Heart left ventricle (tissue), 16 donors: ENCODE measurements at regions not wholly inside any gene's neighbourhood (a gene's known extent, or its start where the extent isn't known, plus 50 kb on each side); places are given as distances from the start of the nearest gene placed in this dataset.

Experiments
- ATAC-seq, 4 donors: fragments of 200-7000 bp; cut with Tn5 transposase; one replicate each; pipeline ENCODE4 v1.9.1; 2020 to 2022; ENCODE audit warnings: moderate library complexity in 4 of 4, mild to moderate bottlenecking in 3 of 4, moderate number of reproducible peaks in 1 of 4
- DNase-seq, 5 donors: peaks; one replicate each; pipeline ENCODE4 v3.0.0-alpha.2; 2020
- H3K27ac ChIP-seq, 12 donors: fragments of 200-600 bp; sonication (generic) in 4 of 12; one replicate each; pipeline versions ENCODE4 v1.5.0 to v1.8.0; 2016 to 2022; ENCODE audit warnings: mild to moderate bottlenecking in 2 of 12
- H3K27me3 ChIP-seq, 9 donors: fragments of 200-600 bp; sonication (generic) in 2 of 9; one replicate each; pipeline versions ENCODE4 v1.5.1 to v1.8.0; 2016 to 2022; ENCODE audit warnings: mild to moderate bottlenecking in 3 of 9
- H3K36me3 ChIP-seq, 9 donors: fragments of 200-600 bp; sonication (generic) in 2 of 9; one replicate each; pipeline versions ENCODE4 v1.5.0 to v1.8.0; 2018 to 2022; ENCODE audit warnings: mild to moderate bottlenecking in 2 of 9
- H3K4me1 ChIP-seq, 12 donors: fragments of 200-600 bp; sonication (generic) in 4 of 12; one replicate each; pipeline versions ENCODE4 v1.5.0 to v1.8.0; 2016 to 2022; ENCODE audit warnings: mild to moderate bottlenecking in 3 of 12
- H3K4me3 ChIP-seq, 12 donors: fragments of 200-600 bp; sonication (generic) in 4 of 12; one replicate each; pipeline versions ENCODE4 v1.5.0 to v1.8.0; 2017 to 2022; ENCODE audit warnings: mild to moderate bottlenecking in 9 of 12, moderate library complexity in 4 of 12
- H3K9me3 ChIP-seq, 12 donors: fragments of 200-600 bp; sonication (generic) in 4 of 12; one replicate each; pipeline versions ENCODE4 v1.5.0 to v1.8.0; 2016 to 2022; ENCODE audit warnings: mild to moderate bottlenecking in 1 of 12
- POLR2A ChIP-seq, 2 donors: fragments of 450-650 bp; IDR thresholded peaks; one replicate each; pipeline ENCODE4 v1.6.1; 2017; ENCODE audit warnings: antibody characterized with exemption in 2 of 2, mild to moderate bottlenecking in 2 of 2, moderate library complexity in 2 of 2
- WGBS, 4 donors: extraction: QIAGEN DNeasy Blood & Tissue Kit in 2 of 4; methylation state at CpG; one replicate each; pipeline versions ENCODE4 v1.1.5 to v1.1.7; 2013 to 2018; 5-methylcytosine and 5-hydroxymethylcytosine counted together
- intact Hi-C, 10 donors: fragments of 100-400 bp; cut with DNase I; formaldehyde crosslinking; loops; one replicate each; pipeline versions ENCODE4 v1.11.1 to v1.14.2; 2022
- TF ChIP-seq, protein P1 (sequence below), 12 donors: fragments of 200-600 bp; sonication (generic) in 4 of 12; IDR thresholded peaks; one replicate each; pipeline versions ENCODE4 v1.5.0 to v1.8.0; 2018 to 2022; ENCODE audit warnings: antibody characterized with exemption in 12 of 12, mild to moderate bottlenecking in 5 of 12
- donor health status: ischemic (EF 13 %, LVEDD 7.1; RV severe dilation, severe dysfunction).
- donor health status: healthy with polysubstance abuse.
- donor health status: DM: no; HTN: yes; CAD: no.
- donor health status: DM: no; HTN: no; CAD: no.
- donor health status: ischemic (EF 25% LVEDD 6.9; RV normal size, moderate dysfunction).
- donor health status: ischemic (EF 25% LVEDD 5.7; RV mildly dilated, moderate dysfunction).
- donor health status: healthy.
- donor health status: DM: yes; HTN: yes; CAD: no.
- donor health status: ischemic (EF 35%, LVEDD 5.7; RV mildly dilated, moderate dysfunction).
- donor health status: nonischemic (EF 11% LVEDD 7.7; RV severe dilation, severe dysfunction).
- donor health status: DM: yes; HTN: yes; CAD: no.
- donor health status: PGD.
- donor health status: ischemic (EF 29% LVEDD 5.4; RV normal size, mild dysfunction).
- donor health status: nonischemic (EF 23%, LVEDD 6.1; RV moderate dilation, normal function).

DNA sequence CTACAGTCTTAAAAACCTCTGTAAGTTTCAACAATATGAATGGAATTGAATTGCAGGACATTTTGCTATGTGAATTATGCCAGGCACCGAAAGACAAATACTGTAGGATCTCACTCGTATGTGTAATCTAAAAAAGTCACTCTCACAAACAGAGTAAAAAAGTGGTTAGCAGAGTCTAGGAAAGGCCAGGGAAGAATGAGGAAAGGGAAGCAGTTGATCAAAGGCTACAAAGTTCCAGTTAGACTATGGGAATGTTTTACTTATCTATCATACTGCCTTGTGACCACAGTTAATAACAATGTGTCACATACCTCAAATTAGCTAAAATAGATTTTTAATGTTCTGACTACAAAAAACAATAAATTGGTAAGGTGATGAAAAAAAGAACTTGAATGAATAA lies 565.4 kb upstream of the BRINP3 start:
- TF ChIP-seq, protein P1, sequence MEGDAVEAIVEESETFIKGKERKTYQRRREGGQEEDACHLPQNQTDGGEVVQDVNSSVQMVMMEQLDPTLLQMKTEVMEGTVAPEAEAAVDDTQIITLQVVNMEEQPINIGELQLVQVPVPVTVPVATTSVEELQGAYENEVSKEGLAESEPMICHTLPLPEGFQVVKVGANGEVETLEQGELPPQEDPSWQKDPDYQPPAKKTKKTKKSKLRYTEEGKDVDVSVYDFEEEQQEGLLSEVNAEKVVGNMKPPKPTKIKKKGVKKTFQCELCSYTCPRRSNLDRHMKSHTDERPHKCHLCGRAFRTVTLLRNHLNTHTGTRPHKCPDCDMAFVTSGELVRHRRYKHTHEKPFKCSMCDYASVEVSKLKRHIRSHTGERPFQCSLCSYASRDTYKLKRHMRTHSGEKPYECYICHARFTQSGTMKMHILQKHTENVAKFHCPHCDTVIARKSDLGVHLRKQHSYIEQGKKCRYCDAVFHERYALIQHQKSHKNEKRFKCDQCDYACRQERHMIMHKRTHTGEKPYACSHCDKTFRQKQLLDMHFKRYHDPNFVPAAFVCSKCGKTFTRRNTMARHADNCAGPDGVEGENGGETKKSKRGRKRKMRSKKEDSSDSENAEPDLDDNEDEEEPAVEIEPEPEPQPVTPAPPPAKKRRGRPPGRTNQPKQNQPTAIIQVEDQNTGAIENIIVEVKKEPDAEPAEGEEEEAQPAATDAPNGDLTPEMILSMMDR (IDR thresholded peaks at IDR 0.05): no peak
- TF ChIP-seq POLR2A (IDR thresholded peaks at IDR 0.05): no peak
- no peaks in the 10 kb centered on the region for H3K27me3 ChIP-seq
- H3K36me3 ChIP-seq: no peaks in the 10 kb centered on the region
- WGBS, 4 donors: 60 to 71% (median 64%) methylated on average over 2 of the region's 2 CpGs
- DNase-seq (no peak), ATAC-seq (no peak)
- H3K9me3 ChIP-seq: peaks cover 0 to 4% (median 0%) of the 10 kb centered on the region in 12 donors
- H3K27ac ChIP-seq: no peak overlapping the region
- no peak overlapping the region for H3K4me3 ChIP-seq
- H3K4me1 ChIP-seq: no peaks in the 10 kb centered on the region
- intact Hi-C loops: no loop called here

DNA sequence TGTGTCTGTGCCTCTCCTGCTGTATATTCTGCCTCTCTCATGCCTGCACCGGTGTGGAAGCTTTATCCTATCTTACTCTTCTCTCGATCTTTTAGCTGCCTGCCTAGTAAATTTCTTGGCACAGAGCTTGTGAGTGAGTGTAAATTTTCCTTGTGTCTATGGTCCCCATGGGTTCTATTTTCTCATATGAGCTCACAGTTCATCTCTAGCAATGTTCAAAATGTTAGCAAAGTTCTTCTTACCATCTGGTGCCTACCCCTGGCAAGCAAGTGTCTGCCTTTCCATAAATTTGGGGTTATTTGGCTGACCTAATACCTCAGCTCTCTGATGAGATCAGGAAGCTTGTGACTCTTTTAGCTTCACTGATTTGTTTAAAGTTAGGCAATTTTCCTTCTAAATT lies 572.1 kb upstream of the BRINP3 start:
- Histone ChIP-seq H3K9me3 (no peaks in the 10 kb centered on the region), H3K27ac (no peak overlapping the region), H3K27me3 (no peaks in the 10 kb centered on the region), H3K4me1 (no peaks in the 10 kb centered on the region), H3K36me3 (no peaks in the 10 kb centered on the region), H3K4me3 (no peak overlapping the region)
- TF ChIP-seq, protein P1 (IDR thresholded peaks at IDR 0.05): no peak
- TF ChIP-seq POLR2A (IDR thresholded peaks at IDR 0.05): no peak
- intact Hi-C loops: no loop called here
- 28 to 60% (median 48%) methylated on average over 2 of the region's 2 CpGs for WGBS, 4 donors
- ATAC-seq: no peak
- no peak for DNase-seq

GRCh38 chr1:191052888-191053287 lies 575.2 kb upstream of the BRINP3 start:
- Histone ChIP-seq H3K4me3 (no peak overlapping the region), H3K27ac (no peak overlapping the region), H3K4me1 (no peaks in the 10 kb centered on the region), H3K36me3 (no peaks in the 10 kb centered on the region), H3K9me3 (no peaks in the 10 kb centered on the region), H3K27me3 (no peaks in the 10 kb centered on the region)
- ATAC-seq: no peak
- TF ChIP-seq, protein P1 (IDR thresholded peaks at IDR 0.05): no peak
- TF ChIP-seq POLR2A (IDR thresholded peaks at IDR 0.05): no peak
- intact Hi-C loops: no loop called here
- no peak for DNase-seq
- 62 to 69% (median 66%) methylated on average over 6 of the region's 6 CpGs for WGBS, 4 donors

GRCh38 chr1:191065346-191065745 lies 587.7 kb upstream of the BRINP3 start:
- intact Hi-C loops: no loop called here
- no peak for ATAC-seq
- 50 to 66% (median 54%) methylated on average over 3 of the region's 3 CpGs for WGBS, 4 donors

More at GRCh38 chr1:191065346-191065745, 587.7 kb upstream of the BRINP3 start:
- Histone ChIP-seq H3K4me1 (no peaks in the 10 kb centered on the region), H3K27ac (no peak overlapping the region), H3K36me3 (no peaks in the 10 kb centered on the region), H3K4me3 (no peak overlapping the region), H3K9me3 (peaks cover 0 to 14% (median 0%) of the 10 kb centered on the region in 12 donors), H3K27me3 (no peaks in the 10 kb centered on the region)
- TF ChIP-seq, protein P1 (IDR thresholded peaks at IDR 0.05): no peak
- no peak for TF ChIP-seq POLR2A (IDR thresholded peaks at IDR 0.05)
- DNase-seq: no peak
